Endothelial cell of umbilical vein (primary cell): ENCODE measurements at regions not wholly inside any gene's neighbourhood (a gene's known extent, or its start where the extent isn't known, plus 50 kb on each side); places are given as distances from the start of the nearest gene placed in this dataset.

Experiments
- BruUV-seq: library from RNA; stranded (reverse); fragments of 400-500 nt; replicated peaks from 2 replicates; lab custom pipeline; 2021; lab: Mats Ljungman, UMichigan
- CTCF ChIA-PET: fragments of 300-600, 350-600 bp; sonication (Branson Sonifier 250); formaldehyde crosslinking; loops from one replicate; lab custom pipeline; 2021; ENCODE audit warnings: antibody characterized with exemption, inconsistent platforms; lab: Charles Lee
- POLR2A ChIA-PET: fragments of 300-600, 350-600 bp; sonication (Branson Sonifier 250); formaldehyde crosslinking; loops from one replicate; lab custom pipeline; 2021; ENCODE audit warnings: antibody characterized with exemption, inconsistent platforms; lab: Charles Lee
- DNase-seq: peaks from one replicate; pipeline ENCODE4 v3.0.0-alpha.2; 2011; ENCODE audit warnings: low read depth, low spot score
- FAIRE-seq: peaks from 2 replicates; lab custom pipeline; 2011; peaks lifted over from hg19 to GRCh38; lab: Jason Lieb, UNC
- H2AFZ ChIP-seq: 2 replicates; pipeline ENCODE4 v1.6.0; 2012; ENCODE audit warnings: low read depth, low read length, control low read depth, inconsistent platforms
- H3K27ac ChIP-seq: 2 replicates; pipeline ENCODE4 v1.5.1; 2011; ENCODE audit warnings: low read depth, mild to moderate bottlenecking, control low read depth, low read length, moderate library complexity; ENCODE audit not compliant: insufficient read depth
- H3K27me3 ChIP-seq, 2 experiments: 2 replicates each; pipeline versions ENCODE4 v1.6.0 to v1.6.1; 2011; ENCODE audit warnings: low read length in 2 of 2, mixed read lengths in 1 of 2; ENCODE audit not compliant: control insufficient read depth in 2 of 2, insufficient read depth in 2 of 2
- H3K36me3 ChIP-seq, 2 experiments: 2 replicates in 1 of 2; 3 replicates in 1 of 2; pipeline ENCODE4 v1.5.1; 2011; ENCODE audit warnings: low read length in 2 of 2, mild to moderate bottlenecking in 1 of 2, moderate library complexity in 1 of 2; ENCODE audit not compliant: control insufficient read depth in 2 of 2, insufficient read depth in 2 of 2; ENCODE audit errors: extremely low read depth in 1 of 2
- H3K4me1 ChIP-seq: 3 replicates; pipeline ENCODE4 v1.5.1; 2011; ENCODE audit warnings: mild to moderate bottlenecking, low read length; ENCODE audit not compliant: control insufficient read depth, insufficient read depth; ENCODE audit errors: extremely low read depth
- H3K4me2 ChIP-seq: 2 replicates; pipeline ENCODE4 v1.6.1; 2011; ENCODE audit warnings: low read length, control low read depth, mixed read lengths; ENCODE audit not compliant: insufficient read depth
- H3K4me3 ChIP-seq, 3 experiments: fragments of 200-600 bp in 1 of 3; sonication (generic), shearing (Covaris generic) in 1 of 3; replicated peaks in 1 of 3; 2 replicates each; pipeline ENCODE4 v1.5.1; 2011 to 2016; ENCODE audit warnings: control low read depth in 3 of 3, low read length in 3 of 3, mild to moderate bottlenecking in 2 of 3, inconsistent platforms in 1 of 3, low read depth in 1 of 3, moderate library complexity in 1 of 3; ENCODE audit not compliant: insufficient read depth in 1 of 3
- H3K79me2 ChIP-seq: 2 replicates; pipeline ENCODE4 v1.6.0; 2012; ENCODE audit warnings: low read length, inconsistent platforms; ENCODE audit not compliant: control insufficient read depth, insufficient read depth
- H3K9ac ChIP-seq: replicated peaks from 2 replicates; pipeline ENCODE3; 2011; ENCODE audit warnings: low read length, control low read depth; ENCODE audit not compliant: insufficient read depth; ENCODE audit errors: extremely low read depth
- H3K9me1 ChIP-seq: replicated peaks from 3 replicates; pipeline ENCODE4 v1.6.0; 2011; ENCODE audit warnings: mild to moderate bottlenecking, low read length; ENCODE audit not compliant: control insufficient read depth, insufficient read depth; ENCODE audit errors: extremely low read depth
- H3K9me3 ChIP-seq: replicated peaks from 2 replicates; pipeline ENCODE4 v1.5.1; 2012; ENCODE audit warnings: low read length, inconsistent platforms; ENCODE audit not compliant: control insufficient read depth, insufficient read depth
- H4K20me1 ChIP-seq: replicated peaks from 2 replicates; pipeline ENCODE3; 2011; ENCODE audit warnings: mild to moderate bottlenecking, low read length; ENCODE audit not compliant: control insufficient read depth, insufficient read depth; ENCODE audit errors: extremely low read depth
- CTCF ChIP-seq, 2 donors: IDR thresholded peaks; 1 replicate in 1 of 2; 2 replicates in 1 of 2; pipeline ENCODE4 v1.5.1; 2011; ENCODE audit warnings: low read length in 2 of 2, mild to moderate bottlenecking in 2 of 2, moderate library complexity in 2 of 2, control low read depth in 1 of 2, inconsistent platforms in 1 of 2, low read depth in 1 of 2; ENCODE audit not compliant: insufficient read depth in 1 of 2; ENCODE audit errors: extremely low read depth in 1 of 2
- EZH2 ChIP-seq: IDR thresholded peaks from 2 replicates; pipeline ENCODE4 v1.6.1; 2012; ENCODE audit warnings: borderline replicate concordance, low read depth, mild to moderate bottlenecking, moderate library complexity, low read length, inconsistent platforms; ENCODE audit not compliant: severe bottlenecking
- FOS ChIP-seq: IDR thresholded peaks from 2 replicates; pipeline ENCODE4 v1.6.1; 2011; ENCODE audit warnings: mild to moderate bottlenecking, low read length, moderate library complexity, borderline replicate concordance; ENCODE audit not compliant: insufficient read depth
- GATA2 ChIP-seq: IDR thresholded peaks from 2 replicates; pipeline ENCODE4 v1.7.0; 2011; ENCODE audit warnings: low read depth, mild to moderate bottlenecking, moderate library complexity, mixed read lengths, low read length; ENCODE audit not compliant: insufficient read length, insufficient read depth
- JUN ChIP-seq: IDR thresholded peaks from 2 replicates; pipeline ENCODE4 v1.6.1; 2011; ENCODE audit warnings: borderline replicate concordance, low read depth; ENCODE audit not compliant: insufficient read length, insufficient read depth
- MAX ChIP-seq: IDR thresholded peaks from 2 replicates; pipeline ENCODE4 v1.6.1; 2011; ENCODE audit not compliant: insufficient read depth, insufficient read length
- MYC ChIP-seq: IDR thresholded peaks from one replicate; pipeline ENCODE4 v1.6.1; 2011; ENCODE audit warnings: mild to moderate bottlenecking, low read depth, low read length
- POLR2AphosphoS5 ChIP-seq: IDR thresholded peaks from 2 replicates; pipeline ENCODE4 v1.6.1; 2012; ENCODE audit warnings: low read depth, mild to moderate bottlenecking, control low read depth, low read length, moderate library complexity; ENCODE audit not compliant: insufficient read depth
- dilution Hi-C: fragments of 300-500 bp; cut with MboI; formaldehyde crosslinking; loops from one replicate; pipeline ENCODE4 v1.15.0; 2019; ENCODE audit warnings: low sequenced_read_pairs; ENCODE audit not compliant: extremely low pct_ligation_motif_present
- intact Hi-C: fragments of 100-400 bp; cut with micrococcal nuclease; formaldehyde crosslinking; loops from one replicate; pipeline ENCODE4 v1.10.0; 2022

GRCh38 chr16:26735521-26735920 lies 331.2 kb upstream of the C16orf82 start:
- dilution Hi-C loops, result no loop called here

More at GRCh38 chr16:26735521-26735920, 331.2 kb upstream of the C16orf82 start:
- Histone ChIP-seq H3K9ac (no peak overlapping the region), H3K4me3 (no peak overlapping the region), H3K27me3 (no peaks in the 10 kb centered on the region), H3K27ac (no peak overlapping the region), H3K36me3 (no peaks in the 10 kb centered on the region), H3K9me1 (no peaks in the 10 kb centered on the region), H3K4me1 (no peaks in the 10 kb centered on the region), H4K20me1 (no peaks in the 10 kb centered on the region), H3K4me2 (no peak overlapping the region), H3K79me2 (no peaks in the 10 kb centered on the region), H2AFZ (no peak overlapping the region), H3K9me3 (no peaks in the 10 kb centered on the region)
- DNase-seq (no peak), FAIRE-seq (no peak)
- no TSS peak for BruUV-seq
- intact Hi-C loops, result no loop called here
- ChIA-PET CTCF (no interaction called here), POLR2A (no interaction called here)
- TF ChIP-seq MYC (no peak), MAX (no peak), CTCF (IDR thresholded peaks at IDR 0.05; ENCODE audit: extremely low read depth in 1 of 2, insufficient read depth in 1 of 2, low read depth in 1 of 2, low read length in 2 of 2) (no peak), JUN (no peak), FOS (no peak), EZH2 (no peak), POLR2AphosphoS5 (no peak), GATA2 (no peak)
